ENCODE measurements at regions not wholly inside any gene's neighbourhood (a gene's known extent, or its start where the extent isn't known, plus 50 kb on each side); places are given as distances from the start of the nearest gene placed in this dataset.

DNA sequence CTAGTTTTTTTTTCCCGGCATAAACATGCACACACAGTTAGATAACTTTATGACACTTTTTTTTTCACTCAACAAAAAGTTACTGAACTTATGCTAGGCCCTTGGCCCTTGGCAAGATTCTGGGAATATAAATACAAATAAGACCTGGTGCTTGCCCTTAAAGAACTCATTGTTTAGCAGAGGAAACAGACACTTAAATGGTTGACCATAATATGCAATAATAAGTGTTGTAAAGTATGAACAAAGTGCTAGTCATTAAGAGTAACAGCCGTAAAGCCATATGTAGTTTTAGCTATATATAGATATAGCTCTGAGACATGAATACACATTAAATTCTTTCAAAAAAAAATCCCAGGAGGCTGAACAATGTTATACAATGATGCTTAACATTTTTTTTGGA, 198.3 kb downstream of the CYYR1 start:
- H3K27me3 ChIP-seq (ENCODE audit: low read length) = no peaks in the 10 kb centered on the region
- no peak overlapping the region for H3K27ac ChIP-seq (ENCODE audit: low read length)
- no peaks in the 10 kb centered on the region for H3F3A ChIP-seq (ENCODE audit: low read length, unreplicated experiment)
- no peak overlapping the region for H3K9ac ChIP-seq (ENCODE audit: low read length)
- ATAC-seq (peak; percentile 83), DNase-seq (peak; percentile 15)
- peaks cover 6% of the 10 kb centered on the region; the same call in 1 of the 2 replicates for H3K4me1 ChIP-seq (ENCODE audit: insufficient read depth, low read length)
- 0 out of 2 replicates have a peak, but pooled peaks cover 2% of the 10 kb centered on the region for H3K9me2 ChIP-seq (replicated peaks; ENCODE audit: low read length)
- POLR2A ChIA-PET (ENCODE audit: unreplicated experiment) = interaction anchor here (0.6 kb wide), 1 partner anchor 257 kb away, joined by 3 read pairs; no protein-coding TSS in a partner anchor
- H3K4me3 ChIP-seq (ENCODE audit: low read length) = no peak overlapping the region
- CTCF ChIA-PET = no interaction called here
- H3K9me3 ChIP-seq (ENCODE audit: low read length) = no peaks in the 10 kb centered on the region
- no peak overlapping the region for H3K4me2 ChIP-seq (ENCODE audit: low read length)
- no peaks in the 10 kb centered on the region for H4K20me1 ChIP-seq (ENCODE audit: low read length)
- no peaks in the 10 kb centered on the region for H3K79me2 ChIP-seq (ENCODE audit: low read length)
- intact Hi-C loops (cut with micrococcal nuclease) = loop anchor here (1.0 kb wide), 1 partner anchor 13 kb away; no protein-coding TSS in a partner anchor
- no peak overlapping the region for H2AFZ ChIP-seq (ENCODE audit: low read length)
- no peak for TF ChIP-seq EZH2 (IDR thresholded peaks at IDR 0.05; ENCODE audit: low read length, unreplicated experiment)
- TF ChIP-seq, protein P1, sequence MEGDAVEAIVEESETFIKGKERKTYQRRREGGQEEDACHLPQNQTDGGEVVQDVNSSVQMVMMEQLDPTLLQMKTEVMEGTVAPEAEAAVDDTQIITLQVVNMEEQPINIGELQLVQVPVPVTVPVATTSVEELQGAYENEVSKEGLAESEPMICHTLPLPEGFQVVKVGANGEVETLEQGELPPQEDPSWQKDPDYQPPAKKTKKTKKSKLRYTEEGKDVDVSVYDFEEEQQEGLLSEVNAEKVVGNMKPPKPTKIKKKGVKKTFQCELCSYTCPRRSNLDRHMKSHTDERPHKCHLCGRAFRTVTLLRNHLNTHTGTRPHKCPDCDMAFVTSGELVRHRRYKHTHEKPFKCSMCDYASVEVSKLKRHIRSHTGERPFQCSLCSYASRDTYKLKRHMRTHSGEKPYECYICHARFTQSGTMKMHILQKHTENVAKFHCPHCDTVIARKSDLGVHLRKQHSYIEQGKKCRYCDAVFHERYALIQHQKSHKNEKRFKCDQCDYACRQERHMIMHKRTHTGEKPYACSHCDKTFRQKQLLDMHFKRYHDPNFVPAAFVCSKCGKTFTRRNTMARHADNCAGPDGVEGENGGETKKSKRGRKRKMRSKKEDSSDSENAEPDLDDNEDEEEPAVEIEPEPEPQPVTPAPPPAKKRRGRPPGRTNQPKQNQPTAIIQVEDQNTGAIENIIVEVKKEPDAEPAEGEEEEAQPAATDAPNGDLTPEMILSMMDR (conservative IDR thresholded peaks at IDR 0.05; ENCODE audit: low read depth, low read length) = no peak
- TF ChIP-seq EZH2phosphoT487 (IDR thresholded peaks at IDR 0.05; ENCODE audit: borderline replicate concordance, low read length) = no peak
- no TSS peak for BruUV-seq (replicated peaks)
- H3K36me3 ChIP-seq (ENCODE audit: low read depth, low read length) = no peaks in the 10 kb centered on the region

DNA sequence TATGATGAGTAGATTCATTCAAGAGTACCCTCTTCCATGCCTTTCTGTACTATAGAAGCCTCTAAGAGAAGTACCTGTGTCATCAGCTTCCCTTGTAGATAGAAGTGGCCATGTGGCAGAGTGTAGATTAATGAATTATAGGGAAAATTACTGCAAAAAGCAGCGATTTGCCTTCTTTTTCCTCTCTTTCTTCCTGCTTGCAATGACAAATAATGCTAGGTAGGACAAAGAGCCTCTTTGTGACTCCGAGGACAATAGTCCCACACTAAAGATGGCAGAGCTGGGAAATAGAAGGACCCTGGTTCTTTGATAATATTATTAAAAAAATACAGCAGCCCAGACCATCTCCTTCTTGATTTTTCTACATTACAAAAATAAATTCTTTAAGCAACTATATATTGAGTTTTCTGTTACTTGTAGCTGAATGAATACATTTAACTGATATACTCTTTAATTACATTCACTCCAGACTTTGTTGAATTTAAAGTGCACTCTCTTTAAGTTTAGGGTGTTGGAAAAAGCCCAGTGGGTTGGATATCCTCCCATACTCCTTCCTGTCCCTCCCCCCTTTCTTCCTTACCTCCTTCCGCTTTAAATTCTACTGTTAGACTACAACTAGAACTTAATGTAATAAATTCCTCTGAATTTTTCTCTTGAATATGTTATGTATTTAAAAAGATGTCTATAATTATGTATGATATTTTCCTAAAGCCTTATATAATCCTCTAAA, 198.2 kb upstream of the APP start:
- no peaks in the 10 kb centered on the region for H3K9me2 ChIP-seq (replicated peaks; ENCODE audit: low read length)
- intact Hi-C loops (cut with micrococcal nuclease) = no loop called here
- H3K9ac ChIP-seq (ENCODE audit: low read length) = no peak overlapping the region
- POLR2A ChIA-PET (ENCODE audit: unreplicated experiment) = no interaction called here
- no peak overlapping the region for H3K4me3 ChIP-seq (ENCODE audit: low read length)
- no TSS peak for BruUV-seq (replicated peaks)
- H3K4me1 ChIP-seq (ENCODE audit: insufficient read depth, low read length) = peaks cover 16% of the 10 kb centered on the region
- TF ChIP-seq EZH2 (IDR thresholded peaks at IDR 0.05; ENCODE audit: low read length, unreplicated experiment) (no peak), EZH2phosphoT487 (IDR thresholded peaks at IDR 0.05; ENCODE audit: borderline replicate concordance, low read length) (no peak)
- TF ChIP-seq, protein P1 (conservative IDR thresholded peaks at IDR 0.05; ENCODE audit: low read depth, low read length) = no peak
- H2AFZ ChIP-seq (ENCODE audit: low read length) = 0 out of 2 replicates have a peak overlapping the region, but pooled peaks have one; percentile 37
- no peaks in the 10 kb centered on the region for H3F3A ChIP-seq (ENCODE audit: low read length, unreplicated experiment)
- H3K27me3 ChIP-seq (ENCODE audit: low read length) = no peaks in the 10 kb centered on the region
- no peak for DNase-seq
- no peak overlapping the region for H3K27ac ChIP-seq (ENCODE audit: low read length)
- H4K20me1 ChIP-seq (ENCODE audit: low read length) = no peaks in the 10 kb centered on the region
- H3K9me3 ChIP-seq (ENCODE audit: low read length) = no peaks in the 10 kb centered on the region
- ATAC-seq = no peak
- H3K79me2 ChIP-seq (ENCODE audit: low read length) = no peaks in the 10 kb centered on the region
- H3K36me3 ChIP-seq (ENCODE audit: low read depth, low read length) = no peaks in the 10 kb centered on the region
- no peak overlapping the region for H3K4me2 ChIP-seq (ENCODE audit: low read length)
- CTCF ChIA-PET = no interaction called here

DNA sequence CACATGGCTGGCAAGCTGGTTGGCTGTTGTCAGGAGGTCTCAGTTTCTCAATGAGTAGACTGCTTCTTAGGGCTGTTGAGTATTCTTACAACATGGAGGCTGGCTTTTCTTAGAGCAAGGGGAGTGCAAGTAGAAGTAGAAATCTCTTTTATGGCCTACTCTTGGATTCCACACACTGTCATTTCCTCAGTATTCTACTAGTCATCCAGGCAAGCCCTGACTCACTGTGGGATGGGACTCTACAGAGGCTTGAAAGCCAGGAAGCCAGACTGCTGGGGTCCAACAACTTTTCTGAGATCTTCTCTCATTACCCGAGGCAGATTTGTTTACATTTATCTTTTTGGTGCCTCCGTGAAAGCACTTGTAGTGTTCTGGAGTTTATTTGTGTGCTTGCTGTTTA, 196.2 kb upstream of the APP start:
- Histone ChIP-seq H3K79me2 (ENCODE audit: low read length) (no peaks in the 10 kb centered on the region), H3K9me3 (ENCODE audit: low read length) (no peaks in the 10 kb centered on the region), H3K4me3 (ENCODE audit: low read length) (no peak overlapping the region), H3K4me1 (ENCODE audit: insufficient read depth, low read length) (peaks cover 16% of the 10 kb centered on the region), H3K9me2 (replicated peaks; ENCODE audit: low read length) (no peaks in the 10 kb centered on the region), H3K27ac (ENCODE audit: low read length) (peak overlapping the region; percentile 39), H3K27me3 (ENCODE audit: low read length) (no peaks in the 10 kb centered on the region), H3K36me3 (ENCODE audit: low read depth, low read length) (no peaks in the 10 kb centered on the region), H2AFZ (ENCODE audit: low read length) (peak overlapping the region; percentile 28), H4K20me1 (ENCODE audit: low read length) (no peaks in the 10 kb centered on the region), H3K4me2 (ENCODE audit: low read length) (peak overlapping the region; percentile 8; the same call in 1 of the 2 replicates), H3F3A (ENCODE audit: low read length, unreplicated experiment) (no peaks in the 10 kb centered on the region), H3K9ac (ENCODE audit: low read length) (no peak overlapping the region)
- DNase-seq (peak; percentile 75), ATAC-seq (peak; percentile 90)
- ChIA-PET POLR2A (ENCODE audit: unreplicated experiment) (no interaction called here), CTCF (no interaction called here)
- BruUV-seq (replicated peaks) = no TSS peak
- intact Hi-C loops (cut with micrococcal nuclease) = no loop called here
- TF ChIP-seq, protein P1 (conservative IDR thresholded peaks at IDR 0.05; ENCODE audit: low read depth, low read length) = no peak
- TF ChIP-seq EZH2 (IDR thresholded peaks at IDR 0.05; ENCODE audit: low read length, unreplicated experiment) = no peak
- no peak for TF ChIP-seq EZH2phosphoT487 (IDR thresholded peaks at IDR 0.05; ENCODE audit: borderline replicate concordance, low read length)
